PFSK-1 (cell line): ENCODE measurements at regions not wholly inside any gene's neighbourhood (a gene's known extent, or its start where the extent isn't known, plus 50 kb on each side); places are given as distances from the start of the nearest gene placed in this dataset.

Experiments
- FOXP2 ChIP-seq: optimal IDR thresholded peaks from 2 replicates; pipeline ENCODE3; 2011; ENCODE audit warnings: borderline replicate concordance, control low read depth, inconsistent platforms; ENCODE audit not compliant: insufficient read depth; ENCODE audit errors: extremely low read length, extremely low read depth
- POLR2AphosphoS5 ChIP-seq: IDR thresholded peaks from 2 replicates; pipeline ENCODE4 v1.6.1; 2012; ENCODE audit warnings: low read depth, mild to moderate bottlenecking, control low read depth, low read length, moderate library complexity
- SIN3A ChIP-seq: IDR thresholded peaks from 2 replicates; pipeline ENCODE4 v1.6.1; 2012; ENCODE audit warnings: mild to moderate bottlenecking, low read length, moderate library complexity, borderline replicate concordance; ENCODE audit not compliant: insufficient read depth
- TAF1 ChIP-seq: IDR thresholded peaks from 2 replicates; pipeline ENCODE4 v1.6.1; 2012; ENCODE audit warnings: low read length, control low read depth, borderline replicate concordance; ENCODE audit not compliant: insufficient read depth
- TF ChIP-seq, protein P1 (sequence below), 2 experiments: IDR thresholded peaks; 2 replicates each; pipeline versions ENCODE4 v1.6.1 to v1.8.0; 2011 to 2012; ENCODE audit warnings: low read depth in 2 of 2, low read length in 2 of 2, control low read depth in 1 of 2, inconsistent platforms in 1 of 2, mild to moderate bottlenecking in 1 of 2, moderate library complexity in 1 of 2; ENCODE audit not compliant: insufficient read depth in 1 of 2

DNA sequence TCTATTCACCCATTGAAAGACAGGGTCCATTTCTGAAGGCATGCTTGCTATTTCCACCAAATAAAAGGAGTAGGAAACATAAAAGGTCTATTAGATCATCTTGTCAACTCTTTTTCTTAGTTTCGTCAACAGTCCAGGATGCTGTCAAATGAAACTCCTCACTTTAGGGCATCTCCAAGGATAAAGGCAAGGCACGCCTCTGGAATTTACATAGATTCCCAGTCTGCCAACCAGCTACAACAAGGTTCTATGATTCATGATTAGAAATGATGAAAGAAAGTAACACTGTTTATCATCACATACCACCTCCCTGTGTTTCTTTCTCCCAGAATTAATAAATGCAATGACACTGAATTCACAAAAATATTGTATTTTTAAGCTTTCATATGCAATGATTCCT is 636.3 kb downstream of the LTN1 start:
- TF ChIP-seq TAF1 (no peak), POLR2AphosphoS5 (no peak), SIN3A (no peak), FOXP2 (no peak)
- TF ChIP-seq, protein P1, sequence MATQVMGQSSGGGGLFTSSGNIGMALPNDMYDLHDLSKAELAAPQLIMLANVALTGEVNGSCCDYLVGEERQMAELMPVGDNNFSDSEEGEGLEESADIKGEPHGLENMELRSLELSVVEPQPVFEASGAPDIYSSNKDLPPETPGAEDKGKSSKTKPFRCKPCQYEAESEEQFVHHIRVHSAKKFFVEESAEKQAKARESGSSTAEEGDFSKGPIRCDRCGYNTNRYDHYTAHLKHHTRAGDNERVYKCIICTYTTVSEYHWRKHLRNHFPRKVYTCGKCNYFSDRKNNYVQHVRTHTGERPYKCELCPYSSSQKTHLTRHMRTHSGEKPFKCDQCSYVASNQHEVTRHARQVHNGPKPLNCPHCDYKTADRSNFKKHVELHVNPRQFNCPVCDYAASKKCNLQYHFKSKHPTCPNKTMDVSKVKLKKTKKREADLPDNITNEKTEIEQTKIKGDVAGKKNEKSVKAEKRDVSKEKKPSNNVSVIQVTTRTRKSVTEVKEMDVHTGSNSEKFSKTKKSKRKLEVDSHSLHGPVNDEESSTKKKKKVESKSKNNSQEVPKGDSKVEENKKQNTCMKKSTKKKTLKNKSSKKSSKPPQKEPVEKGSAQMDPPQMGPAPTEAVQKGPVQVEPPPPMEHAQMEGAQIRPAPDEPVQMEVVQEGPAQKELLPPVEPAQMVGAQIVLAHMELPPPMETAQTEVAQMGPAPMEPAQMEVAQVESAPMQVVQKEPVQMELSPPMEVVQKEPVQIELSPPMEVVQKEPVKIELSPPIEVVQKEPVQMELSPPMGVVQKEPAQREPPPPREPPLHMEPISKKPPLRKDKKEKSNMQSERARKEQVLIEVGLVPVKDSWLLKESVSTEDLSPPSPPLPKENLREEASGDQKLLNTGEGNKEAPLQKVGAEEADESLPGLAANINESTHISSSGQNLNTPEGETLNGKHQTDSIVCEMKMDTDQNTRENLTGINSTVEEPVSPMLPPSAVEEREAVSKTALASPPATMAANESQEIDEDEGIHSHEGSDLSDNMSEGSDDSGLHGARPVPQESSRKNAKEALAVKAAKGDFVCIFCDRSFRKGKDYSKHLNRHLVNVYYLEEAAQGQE (IDR thresholded peaks at IDR 0.05; ENCODE audit: insufficient read depth in 1 of 2, low read depth in 2 of 2, low read length in 2 of 2): no peak

DNA sequence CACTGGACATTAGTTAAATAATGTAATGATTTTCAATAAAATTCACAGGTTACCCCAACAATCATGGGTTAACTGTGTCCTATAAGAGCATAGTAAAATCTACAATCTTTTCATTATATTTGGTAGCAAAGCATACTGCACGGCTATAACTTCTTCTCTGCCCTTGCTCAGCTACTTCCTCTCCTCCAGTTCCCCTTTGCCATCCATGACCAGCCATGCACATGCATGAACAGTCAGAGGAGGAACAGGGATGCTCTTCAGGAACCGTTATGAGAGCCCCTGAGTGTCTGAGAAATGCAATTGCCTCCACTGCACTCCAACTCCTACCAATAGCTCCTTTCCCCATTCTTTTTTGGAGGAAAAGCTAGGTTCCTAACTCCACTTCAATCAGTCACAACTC is 646.7 kb downstream of the LTN1 start:
- no peak for TF ChIP-seq SIN3A
- TF ChIP-seq TAF1: no peak

GRCh38 chr21:28344985-28345384 is 647.7 kb downstream of the LTN1 start:
- no peak for TF ChIP-seq POLR2AphosphoS5
- TF ChIP-seq SIN3A: no peak
- TF ChIP-seq, protein P1 (IDR thresholded peaks at IDR 0.05; ENCODE audit: insufficient read depth in 1 of 2, low read depth in 2 of 2, low read length in 2 of 2): no peak
- TF ChIP-seq FOXP2: no peak
- TF ChIP-seq TAF1: no peak

DNA sequence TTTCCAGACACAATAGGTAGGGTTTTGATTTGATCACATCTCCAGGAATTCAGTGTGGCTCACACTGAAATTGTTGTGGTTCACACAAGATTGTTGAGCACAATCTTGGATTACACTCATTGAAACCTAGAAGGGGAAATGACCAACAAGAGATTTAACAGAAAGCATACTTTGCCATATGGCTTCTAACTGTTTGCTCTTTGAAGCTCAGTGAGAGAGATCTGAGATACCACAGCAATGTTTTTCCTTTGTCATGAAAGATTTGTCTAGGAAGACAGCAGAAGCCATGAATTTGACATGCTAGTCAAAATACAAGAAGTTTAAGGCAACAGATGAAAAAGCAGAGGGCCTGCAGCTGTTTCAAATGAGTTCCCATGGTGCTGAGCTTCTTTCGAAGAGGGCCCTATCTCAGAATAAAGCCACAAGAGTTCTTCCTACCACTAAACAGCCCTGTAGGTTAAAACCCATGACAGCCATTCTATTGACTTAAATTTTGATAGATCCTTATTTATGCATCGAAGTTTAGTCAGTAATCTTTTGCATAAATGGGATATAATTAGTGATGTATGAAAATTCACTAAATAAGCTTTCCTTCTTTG is 650.4 kb downstream of the LTN1 start:
- TF ChIP-seq FOXP2: no peak
- TF ChIP-seq SIN3A: no peak
- TF ChIP-seq TAF1: no peak
- TF ChIP-seq, protein P1 (IDR thresholded peaks at IDR 0.05; ENCODE audit: insufficient read depth in 1 of 2, low read depth in 2 of 2, low read length in 2 of 2): no peak
- TF ChIP-seq POLR2AphosphoS5: no peak

- TF ChIP-seq FOXP2: no peak
- TF ChIP-seq POLR2AphosphoS5: no peak
- TF ChIP-seq, protein P1 (IDR thresholded peaks at IDR 0.05; ENCODE audit: insufficient read depth in 1 of 2, low read depth in 2 of 2, low read length in 2 of 2): no peak
- no peak for TF ChIP-seq TAF1
- TF ChIP-seq SIN3A: no peak
Measured at GRCh38 chr21:28339403-28339802, 653.3 kb downstream of the LTN1 start.
